Ovary (tissue), 3 donors: ENCODE measurements at regions not wholly inside any gene's neighbourhood (a gene's known extent, or its start where the extent isn't known, plus 50 kb on each side); places are given as distances from the start of the nearest gene placed in this dataset.

Experiments used
- CTCF ChIP-seq, 3 donors: fragments of 450-650 bp in 2 of 3; fragments of 200-600 bp in 1 of 3; IDR thresholded peaks; one replicate each; pipeline versions ENCODE4 v1.5.1 to v1.8.0; 2016 to 2022; ENCODE audit warnings: antibody characterized with exemption in 3 of 3, mild to moderate bottlenecking in 1 of 3
- POLR2A ChIP-seq: fragments of 450-650 bp; IDR thresholded peaks from one replicate; pipeline ENCODE4 v1.6.1; 2017; ENCODE audit warnings: antibody characterized with exemption, mild to moderate bottlenecking, moderate library complexity
- donor health status: DM: no; HTN: no; CAD: no.

GRCh38 chr6:68252632-68253031 lies 382.4 kb upstream of the ADGRB3 start:
- TF ChIP-seq POLR2A (no peak), CTCF (IDR thresholded peaks at IDR 0.05) (no peak)
